ENCODE measurements at regions not wholly inside any gene's neighbourhood (a gene's known extent, or its start where the extent isn't known, plus 50 kb on each side); places are given as distances from the start of the nearest gene placed in this dataset.

DNA sequence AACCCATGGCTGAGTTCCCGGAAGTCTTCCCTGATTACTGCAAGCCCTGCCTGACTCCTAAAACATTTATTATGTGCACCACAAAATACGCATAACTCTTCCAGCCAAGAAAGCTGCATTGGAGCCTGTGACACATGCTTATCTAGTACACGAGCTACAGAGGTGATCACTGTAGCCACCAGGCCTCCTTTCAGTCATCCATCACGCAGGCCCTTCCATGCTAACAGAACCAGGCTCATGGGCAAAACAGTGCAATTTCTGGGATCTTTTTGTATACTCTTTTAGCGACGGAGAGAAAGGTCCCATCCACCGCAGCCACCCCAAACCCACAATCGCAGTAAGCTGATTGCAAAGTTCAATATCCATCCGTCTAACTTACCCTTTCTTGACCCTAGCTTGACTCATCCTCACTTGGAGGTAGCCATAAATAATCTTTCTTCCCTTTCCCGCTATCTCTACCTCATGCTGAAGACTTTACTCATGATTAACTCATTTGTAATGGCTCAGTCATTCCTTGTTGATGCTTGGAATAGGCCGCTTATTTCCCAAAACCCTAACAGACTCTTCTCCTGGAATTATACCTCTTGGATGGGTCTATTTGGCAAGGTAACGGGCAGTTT, 1203.5 kb downstream of the TYW1 start:
- TF ChIP-seq, protein P1, sequence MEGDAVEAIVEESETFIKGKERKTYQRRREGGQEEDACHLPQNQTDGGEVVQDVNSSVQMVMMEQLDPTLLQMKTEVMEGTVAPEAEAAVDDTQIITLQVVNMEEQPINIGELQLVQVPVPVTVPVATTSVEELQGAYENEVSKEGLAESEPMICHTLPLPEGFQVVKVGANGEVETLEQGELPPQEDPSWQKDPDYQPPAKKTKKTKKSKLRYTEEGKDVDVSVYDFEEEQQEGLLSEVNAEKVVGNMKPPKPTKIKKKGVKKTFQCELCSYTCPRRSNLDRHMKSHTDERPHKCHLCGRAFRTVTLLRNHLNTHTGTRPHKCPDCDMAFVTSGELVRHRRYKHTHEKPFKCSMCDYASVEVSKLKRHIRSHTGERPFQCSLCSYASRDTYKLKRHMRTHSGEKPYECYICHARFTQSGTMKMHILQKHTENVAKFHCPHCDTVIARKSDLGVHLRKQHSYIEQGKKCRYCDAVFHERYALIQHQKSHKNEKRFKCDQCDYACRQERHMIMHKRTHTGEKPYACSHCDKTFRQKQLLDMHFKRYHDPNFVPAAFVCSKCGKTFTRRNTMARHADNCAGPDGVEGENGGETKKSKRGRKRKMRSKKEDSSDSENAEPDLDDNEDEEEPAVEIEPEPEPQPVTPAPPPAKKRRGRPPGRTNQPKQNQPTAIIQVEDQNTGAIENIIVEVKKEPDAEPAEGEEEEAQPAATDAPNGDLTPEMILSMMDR (IDR thresholded peaks at IDR 0.05; ENCODE audit: low read depth, low read length, missing control alignments): no peak
- no peak for DNase-seq
- Histone ChIP-seq H3K4me3 (ENCODE audit: low read depth, low read length) (no peak overlapping the region), H3K27me3 (replicated peaks) (no peaks in the 10 kb centered on the region), H3K27ac (no peak overlapping the region), H3K36me3 (replicated peaks) (no peaks in the 10 kb centered on the region)
- in situ Hi-C loops (cut with HindIII; ENCODE audit: low pct_ligation_motif_present, low sequenced_read_pairs): no loop called here

DNA sequence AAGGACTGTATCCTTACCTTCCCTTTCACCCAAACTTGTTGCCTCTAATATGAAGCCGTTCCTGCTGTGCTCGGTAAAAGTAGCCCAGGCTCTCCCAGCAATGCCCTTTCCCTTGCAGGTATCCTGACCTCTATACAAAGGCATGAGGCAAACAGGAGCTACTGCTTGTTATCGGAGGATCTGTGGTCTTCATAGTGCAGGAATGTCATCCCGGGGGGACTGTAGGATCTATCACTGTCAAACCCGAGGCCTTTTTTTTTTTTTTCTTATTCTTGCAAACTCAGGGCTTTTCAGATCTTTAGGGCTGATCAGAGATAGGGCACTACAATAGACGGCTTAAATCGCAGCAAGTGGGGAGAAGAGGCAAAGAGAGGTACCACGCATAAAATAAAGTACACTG, 1206.6 kb downstream of the TYW1 start:
- DNase-seq: no peak
- Histone ChIP-seq H3K4me3 (ENCODE audit: low read depth, low read length) (no peak overlapping the region), H3K36me3 (replicated peaks) (no peaks in the 10 kb centered on the region), H3K27ac (no peak overlapping the region), H3K27me3 (replicated peaks) (no peaks in the 10 kb centered on the region)
- TF ChIP-seq, protein P1 (IDR thresholded peaks at IDR 0.05; ENCODE audit: low read depth, low read length, missing control alignments): no peak
- in situ Hi-C loops (cut with HindIII; ENCODE audit: low pct_ligation_motif_present, low sequenced_read_pairs): no loop called here

DNA sequence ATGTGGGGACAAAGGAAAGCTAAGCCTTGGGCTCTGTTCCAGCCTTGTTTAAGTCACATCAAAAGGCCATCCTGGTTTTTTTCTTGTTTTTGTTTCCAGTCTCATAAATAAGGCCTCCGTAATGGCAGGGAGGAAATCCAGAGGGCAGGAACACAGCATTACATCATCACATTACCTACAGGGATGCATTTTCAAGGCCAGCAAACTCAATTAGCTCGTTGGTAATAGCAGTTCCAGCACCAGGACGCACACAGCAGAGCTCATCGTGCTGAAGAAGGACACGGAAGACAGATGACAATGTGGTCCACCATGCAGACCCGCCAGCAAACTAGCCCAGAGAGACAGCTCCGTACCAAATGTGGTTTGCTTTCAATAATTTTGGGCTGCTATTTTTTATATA, 1209.2 kb downstream of the TYW1 start:
- no peaks in the 10 kb centered on the region for H3K27me3 ChIP-seq (replicated peaks)
- DNase-seq: no peak
- H3K27ac ChIP-seq: no peak overlapping the region
- in situ Hi-C loops (cut with HindIII; ENCODE audit: low pct_ligation_motif_present, low sequenced_read_pairs): no loop called here
- no peak overlapping the region for H3K4me3 ChIP-seq (ENCODE audit: low read depth, low read length)
- no peaks in the 10 kb centered on the region for H3K36me3 ChIP-seq (replicated peaks)
- TF ChIP-seq, protein P1 (IDR thresholded peaks at IDR 0.05; ENCODE audit: low read depth, low read length, missing control alignments): no peak

DNA sequence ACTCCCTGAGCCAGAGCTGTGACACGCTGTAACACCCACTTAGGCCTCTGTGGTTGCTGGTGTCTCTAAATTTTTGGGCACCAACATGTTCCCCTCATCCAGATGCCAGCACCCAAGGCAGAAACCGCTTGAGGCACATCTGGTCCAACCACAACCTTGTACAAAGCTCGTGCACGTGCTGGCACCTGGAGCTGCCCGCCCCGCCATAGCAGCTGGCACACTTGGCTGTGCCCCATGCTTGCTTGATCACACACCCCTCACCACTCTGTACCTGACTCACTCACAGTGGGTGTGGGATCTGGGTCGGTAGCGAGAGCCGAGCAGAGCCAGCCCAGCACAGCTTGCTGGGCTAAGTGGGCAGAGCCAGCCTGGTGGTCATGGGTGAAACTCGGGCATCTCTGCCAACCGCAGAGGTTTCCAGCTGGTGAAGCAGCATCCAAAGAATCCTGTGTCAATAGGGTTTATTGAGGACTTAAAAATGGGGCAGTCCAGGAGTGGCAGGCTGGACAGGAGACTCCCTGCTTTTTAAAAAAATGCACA, 1210.4 kb downstream of the TYW1 start:
- H3K27me3 ChIP-seq (replicated peaks): no peaks in the 10 kb centered on the region
- in situ Hi-C loops (cut with HindIII; ENCODE audit: low pct_ligation_motif_present, low sequenced_read_pairs): no loop called here
- TF ChIP-seq, protein P1 (IDR thresholded peaks at IDR 0.05; ENCODE audit: low read depth, low read length, missing control alignments): no peak

GRCh38 chr7:68207676-68208075, 1211.0 kb downstream of the TYW1 start:
- Histone ChIP-seq H3K4me3 (ENCODE audit: low read depth, low read length) (no peak overlapping the region), H3K27me3 (replicated peaks) (no peaks in the 10 kb centered on the region), H3K27ac (no peak overlapping the region), H3K36me3 (replicated peaks) (no peaks in the 10 kb centered on the region)
- TF ChIP-seq, protein P1 (IDR thresholded peaks at IDR 0.05; ENCODE audit: low read depth, low read length, missing control alignments): no peak
- DNase-seq: no peak
- in situ Hi-C loops (cut with HindIII; ENCODE audit: low pct_ligation_motif_present, low sequenced_read_pairs): no loop called here

More for the DNA sequence above, 1210.4 kb downstream of the TYW1 start:
- no peak for DNase-seq
- Histone ChIP-seq H3K4me3 (ENCODE audit: low read depth, low read length) (no peak overlapping the region), H3K27ac (no peak overlapping the region), H3K36me3 (replicated peaks) (no peaks in the 10 kb centered on the region)

DNA sequence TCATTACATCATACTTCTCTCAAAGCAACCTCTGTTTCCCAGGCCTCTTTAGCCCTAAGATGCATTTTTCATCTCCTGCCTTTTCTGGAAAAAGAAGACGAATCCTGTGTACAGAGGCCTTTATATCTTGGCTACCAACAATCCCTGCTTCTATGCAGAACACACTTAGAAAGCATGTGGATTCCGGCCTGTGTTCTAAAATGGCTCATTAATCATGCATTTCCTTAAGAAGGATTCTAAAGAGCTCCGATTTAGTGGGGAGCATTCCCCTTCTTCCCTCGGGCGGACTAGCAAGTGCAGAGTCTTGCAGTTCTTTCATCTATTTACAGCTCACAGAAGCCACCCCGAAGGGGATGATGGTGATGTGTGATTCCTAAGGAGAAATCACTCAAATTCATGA, 1212.9 kb downstream of the TYW1 start:
- Histone ChIP-seq H3K27me3 (replicated peaks) (no peaks in the 10 kb centered on the region), H3K27ac (no peak overlapping the region), H3K4me3 (ENCODE audit: low read depth, low read length) (no peak overlapping the region), H3K36me3 (replicated peaks) (no peaks in the 10 kb centered on the region)
- TF ChIP-seq, protein P1 (IDR thresholded peaks at IDR 0.05; ENCODE audit: low read depth, low read length, missing control alignments): no peak
- in situ Hi-C loops (cut with HindIII; ENCODE audit: low pct_ligation_motif_present, low sequenced_read_pairs): no loop called here
- DNase-seq: no peak
